CD4-positive, alpha-beta memory T cell (primary cell): ENCODE measurements at regions not wholly inside any gene's neighbourhood (a gene's known extent, or its start where the extent isn't known, plus 50 kb on each side); places are given as distances from the start of the nearest gene placed in this dataset.

Experiments used
- CTCF ChIA-PET: fragments of 350-600 bp; sonication (Branson Sonifier 250); formaldehyde crosslinking; loops from one replicate; lab custom pipeline; 2021; ENCODE audit warnings: inconsistent platforms; ENCODE audit not compliant: partially characterized antibody; lab: Charles Lee
- POLR2A ChIA-PET: fragments of 350-600 bp; sonication (Branson Sonifier 250); formaldehyde crosslinking; loops from one replicate; lab custom pipeline; 2021; ENCODE audit not compliant: partially characterized antibody; lab: Charles Lee
- DNase-seq, 5 donors: peaks; one replicate each; pipeline versions ENCODE4 v3.0.0 to v3.0.0-alpha.2; 2020 to 2022; ENCODE audit warnings: mixed read lengths in 1 of 5
- H3K27ac ChIP-seq: one replicate; pipeline ENCODE4 v1.7.0; 2013; ENCODE audit warnings: low read depth, low read length
- H3K27me3 ChIP-seq: 2 replicates; pipeline ENCODE4 v1.7.0; 2013; ENCODE audit warnings: mild to moderate bottlenecking, low read length, moderate library complexity; ENCODE audit not compliant: insufficient read depth
- H3K36me3 ChIP-seq: 2 replicates; pipeline ENCODE4 v1.7.0; 2013; ENCODE audit warnings: mild to moderate bottlenecking, low read length, moderate library complexity; ENCODE audit not compliant: insufficient read depth
- H3K4me1 ChIP-seq: 2 replicates; pipeline ENCODE4 v1.7.0; 2013; ENCODE audit warnings: mild to moderate bottlenecking, low read length, moderate library complexity; ENCODE audit not compliant: insufficient read depth
- H3K4me3 ChIP-seq, 2 donors: one replicate each; pipeline ENCODE4 v1.7.0; 2013; ENCODE audit warnings: low read length in 2 of 2, mild to moderate bottlenecking in 1 of 2
- H3K9me3 ChIP-seq, 2 donors: one replicate each; pipeline ENCODE4 v1.7.0; 2013; ENCODE audit warnings: low read length in 2 of 2, control low read depth in 1 of 2; ENCODE audit not compliant: control insufficient read depth in 1 of 2
- H3K27ac Mint-ChIP-seq, 7 donors: one replicate each; pipeline ENCODE4 v1.8.0; 2020 to 2021; ENCODE audit warnings: mixed read lengths in 7 of 7, mild to moderate bottlenecking in 6 of 7, inconsistent platforms in 3 of 7, moderate library complexity in 3 of 7
- H3K27me3 Mint-ChIP-seq, 2 donors: one replicate each; pipeline ENCODE4 v1.8.0; 2020 to 2021; ENCODE audit warnings: mixed read lengths in 2 of 2
- H3K36me3 Mint-ChIP-seq, 2 donors: one replicate each; pipeline ENCODE4 v1.8.0; 2020 to 2021; ENCODE audit warnings: mixed read lengths in 2 of 2, inconsistent platforms in 1 of 2, mild to moderate bottlenecking in 1 of 2
- H3K4me1 Mint-ChIP-seq, 4 donors: one replicate each; pipeline ENCODE4 v1.8.0; 2020 to 2021; ENCODE audit warnings: mixed read lengths in 4 of 4, mild to moderate bottlenecking in 1 of 4
- H3K4me3 Mint-ChIP-seq, 8 donors: one replicate each; pipeline ENCODE4 v1.8.0; 2020 to 2021; ENCODE audit warnings: mixed read lengths in 8 of 8, mild to moderate bottlenecking in 7 of 8, moderate library complexity in 6 of 8, inconsistent platforms in 3 of 8
- H3K9me3 Mint-ChIP-seq, 8 donors: one replicate each; pipeline ENCODE4 v1.8.0; 2020 to 2021; ENCODE audit warnings: mixed read lengths in 8 of 8, mild to moderate bottlenecking in 5 of 8, inconsistent platforms in 3 of 8, moderate library complexity in 1 of 8
- intact Hi-C: fragments of 100-400 bp; cut with micrococcal nuclease; formaldehyde crosslinking; loops from one replicate; pipeline ENCODE4 v1.15.1; 2023

- no peaks in the 10 kb centered on the region for H3K27me3 Mint-ChIP-seq
- intact Hi-C loops: no loop called here
- H3K9me3 ChIP-seq: peaks cover 0 to 7% of the 10 kb centered on the region in 2 donors
- no peak overlapping the region for H3K4me3 Mint-ChIP-seq
- H3K9me3 Mint-ChIP-seq: peaks cover 6 to 18% (median 12%) of the 10 kb centered on the region in 8 donors
- H3K4me3 ChIP-seq: no peak overlapping the region
- H3K36me3 Mint-ChIP-seq: no peaks in the 10 kb centered on the region
- H3K4me1 ChIP-seq: no peaks in the 10 kb centered on the region
- CTCF ChIA-PET: no interaction called here
- H3K4me1 Mint-ChIP-seq: no peaks in the 10 kb centered on the region
- no peaks in the 10 kb centered on the region for H3K36me3 ChIP-seq
- POLR2A ChIA-PET: no interaction called here
- H3K27me3 ChIP-seq: no peaks in the 10 kb centered on the region
- no peak overlapping the region for H3K27ac Mint-ChIP-seq
- H3K27ac ChIP-seq: no peak overlapping the region
- no peak for DNase-seq
These were observed 546.2 kb downstream of the DMRTA1 start for GRCh38 chr9:22992780-22993179.

- Histone ChIP-seq H3K9me3 (peaks cover 0 to 7% of the 10 kb centered on the region in 2 donors), H3K27ac (no peak overlapping the region), H3K4me1 (no peaks in the 10 kb centered on the region), H3K27me3 (no peaks in the 10 kb centered on the region), H3K36me3 (no peaks in the 10 kb centered on the region), H3K4me3 (no peak overlapping the region)
- H3K4me3 Mint-ChIP-seq: no peak overlapping the region
- H3K36me3 Mint-ChIP-seq: no peaks in the 10 kb centered on the region
- H3K27ac Mint-ChIP-seq: no peak overlapping the region
- CTCF ChIA-PET: no interaction called here
- no peak for DNase-seq
- no peaks in the 10 kb centered on the region for H3K4me1 Mint-ChIP-seq
- peaks cover 6 to 33% (median 16%) of the 10 kb centered on the region in 8 donors for H3K9me3 Mint-ChIP-seq
- POLR2A ChIA-PET: no interaction called here
- intact Hi-C loops: no loop called here
- no peaks in the 10 kb centered on the region for H3K27me3 Mint-ChIP-seq
These were observed 551.3 kb downstream of the DMRTA1 start for GRCh38 chr9:22997923-22998322.

DNA sequence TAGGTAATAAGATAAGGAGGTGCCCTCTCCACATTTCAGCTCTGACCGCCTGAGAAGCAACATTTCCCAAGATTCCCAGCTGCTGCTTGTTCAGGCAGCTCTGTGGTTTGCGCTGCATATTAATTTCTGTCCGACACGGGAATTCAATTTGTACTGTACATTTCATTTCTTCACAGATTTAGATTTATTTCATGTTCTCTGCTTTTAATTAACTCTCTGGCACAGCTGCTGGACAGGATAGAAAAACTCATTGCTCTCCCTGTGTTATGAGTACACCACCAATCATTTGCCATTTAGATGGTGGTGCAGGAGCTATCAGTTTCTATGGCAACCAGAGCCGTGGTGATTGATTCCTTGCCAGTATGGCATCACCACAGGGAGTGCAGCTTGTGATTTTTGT lies 558.5 kb downstream of the DMRTA1 start:
- no peak for DNase-seq
- CTCF ChIA-PET: no interaction called here

GRCh38 chr9:23006127-23006526 lies 559.5 kb downstream of the DMRTA1 start:
- no peak for DNase-seq
- H3K9me3 Mint-ChIP-seq: peaks cover 0 to 12% (median 2%) of the 10 kb centered on the region in 8 donors
- Histone ChIP-seq H3K4me1 (no peaks in the 10 kb centered on the region), H3K9me3 (no peaks in the 10 kb centered on the region), H3K4me3 (no peak overlapping the region), H3K27ac (no peak overlapping the region), H3K27me3 (no peaks in the 10 kb centered on the region), H3K36me3 (no peaks in the 10 kb centered on the region)
- H3K4me3 Mint-ChIP-seq: no peak overlapping the region
- CTCF ChIA-PET: no interaction called here
- no peaks in the 10 kb centered on the region for H3K4me1 Mint-ChIP-seq
- no peaks in the 10 kb centered on the region for H3K27me3 Mint-ChIP-seq
- POLR2A ChIA-PET: no interaction called here
- intact Hi-C loops: no loop called here
- no peaks in the 10 kb centered on the region for H3K36me3 Mint-ChIP-seq
- no peak overlapping the region for H3K27ac Mint-ChIP-seq

More for the DNA sequence above, 558.5 kb downstream of the DMRTA1 start:
- Mint-ChIP-seq H3K4me3 (no peak overlapping the region), H3K4me1 (no peaks in the 10 kb centered on the region), H3K27ac (no peak overlapping the region), H3K36me3 (no peaks in the 10 kb centered on the region), H3K27me3 (no peaks in the 10 kb centered on the region), H3K9me3 (peaks cover 0 to 9% (median 2%) of the 10 kb centered on the region in 8 donors)
- intact Hi-C loops: no loop called here
- Histone ChIP-seq H3K9me3 (no peaks in the 10 kb centered on the region), H3K36me3 (no peaks in the 10 kb centered on the region), H3K4me1 (no peaks in the 10 kb centered on the region), H3K27ac (no peak overlapping the region), H3K4me3 (no peak overlapping the region), H3K27me3 (no peaks in the 10 kb centered on the region)
- POLR2A ChIA-PET: no interaction called here

GRCh38 chr9:23011669-23012068 lies 565.0 kb downstream of the DMRTA1 start:
- H3K27me3 Mint-ChIP-seq: no peaks in the 10 kb centered on the region
- H3K4me3 Mint-ChIP-seq: no peak overlapping the region
- H3K4me3 ChIP-seq: no peak overlapping the region
- ChIA-PET POLR2A (no interaction called here), CTCF (no interaction called here)
- no peak for DNase-seq
- no peaks in the 10 kb centered on the region for H3K36me3 Mint-ChIP-seq
- peaks cover 0 to 6% (median 0%) of the 10 kb centered on the region in 8 donors for H3K9me3 Mint-ChIP-seq
- H3K36me3 ChIP-seq: no peaks in the 10 kb centered on the region
- H3K9me3 ChIP-seq: no peaks in the 10 kb centered on the region
- no peak overlapping the region for H3K27ac ChIP-seq
- H3K4me1 Mint-ChIP-seq: no peaks in the 10 kb centered on the region
- intact Hi-C loops: no loop called here
- no peak overlapping the region for H3K27ac Mint-ChIP-seq
- H3K27me3 ChIP-seq: no peaks in the 10 kb centered on the region
- no peaks in the 10 kb centered on the region for H3K4me1 ChIP-seq

- H3K27me3 Mint-ChIP-seq: no peaks in the 10 kb centered on the region
- no peaks in the 10 kb centered on the region for H3K27me3 ChIP-seq
- no peaks in the 10 kb centered on the region for H3K36me3 ChIP-seq
- H3K9me3 ChIP-seq: no peaks in the 10 kb centered on the region
- intact Hi-C loops: no loop called here
- H3K4me3 ChIP-seq: no peak overlapping the region
- ChIA-PET POLR2A (no interaction called here), CTCF (no interaction called here)
- no peaks in the 10 kb centered on the region for H3K4me1 Mint-ChIP-seq
- DNase-seq: no peak
- no peak overlapping the region for H3K27ac ChIP-seq
- no peaks in the 10 kb centered on the region for H3K36me3 Mint-ChIP-seq
- H3K4me3 Mint-ChIP-seq: no peak overlapping the region
- H3K27ac Mint-ChIP-seq: no peak overlapping the region
- no peaks in the 10 kb centered on the region for H3K4me1 ChIP-seq
- H3K9me3 Mint-ChIP-seq: peaks cover 0 to 7% (median 3%) of the 10 kb centered on the region in 8 donors
These were observed 568.9 kb downstream of the DMRTA1 start for GRCh38 chr9:23015557-23015956.

GRCh38 chr9:23036416-23036815 lies 589.8 kb downstream of the DMRTA1 start:
- Mint-ChIP-seq H3K27me3 (no peaks in the 10 kb centered on the region), H3K4me3 (no peak overlapping the region), H3K4me1 (no peaks in the 10 kb centered on the region), H3K36me3 (no peaks in the 10 kb centered on the region), H3K27ac (no peak overlapping the region), H3K9me3 (peaks cover 0 to 13% (median 5%) of the 10 kb centered on the region in 8 donors)
- H3K4me3 ChIP-seq: no peak overlapping the region
- no peak overlapping the region for H3K27ac ChIP-seq
- DNase-seq: no peak
- intact Hi-C loops: no loop called here
- H3K27me3 ChIP-seq: no peaks in the 10 kb centered on the region
- H3K36me3 ChIP-seq: no peaks in the 10 kb centered on the region
- H3K9me3 ChIP-seq: no peaks in the 10 kb centered on the region
- CTCF ChIA-PET: no interaction called here
- H3K4me1 ChIP-seq: no peaks in the 10 kb centered on the region
- POLR2A ChIA-PET: no interaction called here

GRCh38 chr9:23039402-23039801 lies 592.8 kb downstream of the DMRTA1 start:
- H3K36me3 ChIP-seq: no peaks in the 10 kb centered on the region
- H3K27ac ChIP-seq: no peak overlapping the region
- no peaks in the 10 kb centered on the region for H3K9me3 ChIP-seq
- H3K4me1 ChIP-seq: no peaks in the 10 kb centered on the region
- CTCF ChIA-PET: no interaction called here
- no peak for DNase-seq
- no peak overlapping the region for H3K4me3 ChIP-seq
- intact Hi-C loops: no loop called here
- no peaks in the 10 kb centered on the region for H3K36me3 Mint-ChIP-seq
- no peaks in the 10 kb centered on the region for H3K4me1 Mint-ChIP-seq
- POLR2A ChIA-PET: no interaction called here
- peaks cover 0 to 6% (median under 1%) of the 10 kb centered on the region in 8 donors for H3K9me3 Mint-ChIP-seq
- no peaks in the 10 kb centered on the region for H3K27me3 ChIP-seq
- H3K27ac Mint-ChIP-seq: no peak overlapping the region
- H3K27me3 Mint-ChIP-seq: no peaks in the 10 kb centered on the region
- no peak overlapping the region for H3K4me3 Mint-ChIP-seq
